Adipocyte (in vitro differentiated cells): ENCODE measurements at regions not wholly inside any gene's neighbourhood (a gene's known extent, or its start where the extent isn't known, plus 50 kb on each side); places are given as distances from the start of the nearest gene placed in this dataset.
A peak's percentile ranks its signal among the peaks of the same experiment; 100 is the strongest.

Source experiments
- DNase-seq: peaks from one replicate; pipeline ENCODE4 v3.0.0-alpha.2; 2015; ENCODE audit warnings: low read depth
- H3K27me3 ChIP-seq: replicated peaks from 2 replicates; pipeline ENCODE4 v1.7.0; 2013; ENCODE audit warnings: mild to moderate bottlenecking, low read length, moderate library complexity; ENCODE audit not compliant: control insufficient read depth, insufficient read depth
- H3K36me3 ChIP-seq: 2 replicates; pipeline ENCODE4 v1.7.0; 2013; ENCODE audit warnings: low read length, mild to moderate bottlenecking, moderate library complexity; ENCODE audit not compliant: control insufficient read depth, insufficient read depth, severe bottlenecking
- H3K4me1 ChIP-seq: 2 replicates; pipeline ENCODE4 v1.7.0; 2013; ENCODE audit warnings: mild to moderate bottlenecking, low read length, moderate library complexity; ENCODE audit not compliant: control insufficient read depth, insufficient read depth
- H3K4me3 ChIP-seq: 2 replicates; pipeline ENCODE4 v1.7.0; 2013; ENCODE audit warnings: mild to moderate bottlenecking, low read length, moderate library complexity
- H3K9ac ChIP-seq: 2 replicates; pipeline ENCODE4 v1.7.0; 2013; ENCODE audit warnings: mild to moderate bottlenecking, low read length, moderate library complexity
- H3K9me3 ChIP-seq: 2 replicates; pipeline ENCODE4 v1.7.0; 2013; ENCODE audit warnings: mild to moderate bottlenecking, low read length, moderate library complexity; ENCODE audit not compliant: control insufficient read depth

DNA sequence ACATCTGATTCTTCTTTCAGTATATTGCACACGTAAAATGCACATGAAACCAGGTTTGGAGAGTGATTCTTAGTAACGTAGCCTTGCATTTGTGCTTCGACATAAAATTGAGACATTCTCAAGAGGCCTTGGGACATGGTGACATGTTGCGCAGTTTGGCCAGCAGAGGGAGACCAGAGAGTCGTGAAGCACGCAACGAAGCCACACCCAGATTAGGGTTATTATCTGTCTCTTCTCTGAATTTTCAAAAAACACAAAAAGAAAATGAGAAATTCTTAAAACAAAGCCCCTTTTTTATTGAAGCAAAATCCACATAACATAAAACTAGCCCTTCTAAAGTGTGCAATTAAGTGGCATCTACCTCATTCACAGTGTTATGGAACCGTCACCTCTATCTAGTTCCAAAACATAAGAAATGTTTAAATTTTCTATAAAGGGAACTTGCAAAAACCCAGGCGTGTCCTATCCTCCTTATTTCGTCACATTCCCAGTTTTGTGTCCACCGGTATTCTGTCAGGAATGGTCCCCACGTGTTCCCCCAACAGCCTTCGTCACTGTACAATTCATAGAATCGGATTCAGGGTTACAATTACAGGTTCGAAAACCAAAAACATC is 108.8 kb upstream of the ATF7IP start:
- no peaks in the 10 kb centered on the region for H3K9me3 ChIP-seq
- DNase-seq, result peak; percentile 92
- H3K4me3 ChIP-seq, result peak overlapping the region; percentile 63
- H3K9ac ChIP-seq, result peak overlapping the region; percentile 83
- H3K36me3 ChIP-seq, result no peaks in the 10 kb centered on the region
- no peaks in the 10 kb centered on the region for H3K27me3 ChIP-seq
- H3K4me1 ChIP-seq, result peaks cover 45% of the 10 kb centered on the region

DNA sequence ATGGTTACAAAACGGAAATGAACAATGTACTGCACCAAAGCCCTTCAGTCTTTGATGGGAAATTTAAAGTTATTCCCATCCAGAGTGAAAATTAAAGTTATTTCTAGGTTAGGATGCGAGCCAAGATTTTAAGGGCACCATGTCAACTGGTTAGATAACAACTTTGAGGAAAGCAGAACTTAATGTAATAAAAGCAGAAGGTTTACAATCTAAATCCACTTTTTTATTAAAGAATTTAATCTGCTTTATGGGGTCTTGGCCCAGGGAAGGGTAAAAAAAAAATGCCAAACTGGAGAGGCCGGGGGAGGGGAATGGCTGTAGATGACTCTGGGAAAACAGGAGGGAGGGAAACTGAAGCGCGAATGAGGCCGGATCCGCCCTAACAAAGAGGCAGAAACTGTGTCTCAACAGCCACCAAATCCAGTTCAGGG is 108.2 kb upstream of the ATF7IP start:
- peaks cover 45% of the 10 kb centered on the region for H3K4me1 ChIP-seq
- no peaks in the 10 kb centered on the region for H3K9me3 ChIP-seq
- H3K4me3 ChIP-seq, result peak overlapping the region; percentile 63
- H3K9ac ChIP-seq, result peak overlapping the region; percentile 83
- DNase-seq, result no peak
- H3K27me3 ChIP-seq, result no peaks in the 10 kb centered on the region
- no peaks in the 10 kb centered on the region for H3K36me3 ChIP-seq

DNA sequence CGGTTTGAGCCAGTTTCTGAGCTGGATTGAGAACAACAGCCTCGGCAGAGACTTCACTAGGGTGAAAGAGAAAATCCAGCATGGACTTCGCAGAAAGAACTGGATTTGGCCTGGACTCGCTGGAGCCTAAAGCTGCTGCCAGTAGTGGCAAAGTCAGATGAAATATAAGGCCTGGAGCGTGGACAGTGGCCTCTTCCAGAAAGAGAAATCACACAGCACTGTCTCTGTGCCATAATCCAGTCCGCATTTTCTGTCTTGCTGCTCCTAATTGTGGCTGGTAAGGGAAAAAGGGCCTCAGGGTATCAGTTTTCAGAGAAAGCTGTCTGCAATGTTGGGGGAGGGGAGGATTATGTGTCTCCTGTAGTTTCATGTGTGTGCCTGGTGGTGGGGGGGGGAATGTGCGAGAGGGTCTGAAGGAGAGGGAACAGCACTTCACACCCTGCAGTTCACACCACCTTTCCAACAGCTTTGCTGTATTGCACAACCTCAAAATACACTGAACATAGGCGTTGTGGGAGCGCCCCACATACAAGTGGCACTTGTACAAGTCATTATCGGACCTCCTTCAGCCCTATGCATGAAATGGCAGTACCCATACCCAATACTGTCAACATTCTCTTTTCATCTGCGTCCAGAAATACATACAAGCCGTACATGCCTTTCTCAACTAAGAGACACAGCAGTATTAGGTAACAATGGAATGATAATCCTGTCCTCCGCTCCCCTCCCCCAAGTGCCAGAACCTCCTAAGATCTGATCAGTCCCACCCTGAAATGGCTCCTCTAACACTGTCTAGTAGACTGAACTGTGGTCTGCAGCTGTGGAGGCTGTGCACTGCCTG is 107.5 kb upstream of the ATF7IP start:
- H3K36me3 ChIP-seq, result no peaks in the 10 kb centered on the region
- peak overlapping the region; percentile 83 for H3K9ac ChIP-seq
- DNase-seq, result peak; percentile 98
- no peaks in the 10 kb centered on the region for H3K27me3 ChIP-seq
- H3K4me3 ChIP-seq, result peak overlapping the region; percentile 49
- H3K9me3 ChIP-seq, result no peaks in the 10 kb centered on the region
- peaks cover 45% of the 10 kb centered on the region for H3K4me1 ChIP-seq

DNA sequence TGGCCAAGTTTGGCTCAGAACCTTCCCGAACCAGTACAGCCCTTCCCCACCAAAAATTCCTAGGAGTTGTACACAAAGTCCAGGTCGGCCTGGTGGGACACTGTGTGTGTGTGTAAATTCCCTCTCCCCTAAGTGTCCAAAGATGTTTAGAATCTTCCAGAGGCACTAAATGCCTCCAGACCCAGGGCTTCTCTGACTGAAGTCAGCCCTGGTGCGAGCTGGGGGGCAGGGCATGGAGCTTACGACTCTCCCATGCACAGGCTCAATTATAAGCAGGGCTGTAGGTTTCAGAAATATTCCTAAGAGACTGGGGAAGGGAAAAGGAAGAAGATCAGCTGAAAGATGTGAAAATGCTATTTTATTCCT is 106.9 kb upstream of the ATF7IP start:
- no peaks in the 10 kb centered on the region for H3K36me3 ChIP-seq
- H3K9ac ChIP-seq, result peak overlapping the region; percentile 83
- no peaks in the 10 kb centered on the region for H3K9me3 ChIP-seq
- no peak for DNase-seq
- H3K4me1 ChIP-seq, result peaks cover 45% of the 10 kb centered on the region
- peak overlapping the region; percentile 49 for H3K4me3 ChIP-seq
- no peaks in the 10 kb centered on the region for H3K27me3 ChIP-seq

DNA sequence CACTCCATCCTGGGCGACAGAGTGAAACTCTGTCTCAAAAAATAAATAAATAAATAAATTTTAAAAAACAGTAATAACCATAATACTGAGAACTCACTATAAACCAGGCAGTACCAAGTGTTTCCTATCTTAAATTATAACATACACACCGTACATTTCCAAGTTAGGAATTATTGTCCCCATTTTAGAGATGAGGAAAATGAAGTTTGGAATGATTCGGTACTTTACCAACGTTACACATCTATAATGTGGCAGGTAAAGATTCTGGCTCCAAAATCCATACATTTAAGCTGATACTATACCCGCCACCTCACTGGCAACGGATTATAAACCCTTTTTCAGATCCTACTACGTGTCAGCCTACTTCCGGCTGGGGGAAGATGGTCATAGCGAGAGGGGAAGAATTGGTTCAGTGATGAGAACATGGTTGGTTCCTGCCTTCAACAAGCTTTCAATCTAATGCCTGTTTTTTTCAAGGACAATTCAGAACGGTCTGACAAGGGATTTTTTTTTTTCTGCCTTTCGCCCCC is 105.9 kb upstream of the ATF7IP start:
- no peak for DNase-seq
- no peaks in the 10 kb centered on the region for H3K36me3 ChIP-seq
- peaks cover 8% of the 10 kb centered on the region for H3K9me3 ChIP-seq
- no peaks in the 10 kb centered on the region for H3K27me3 ChIP-seq
- H3K4me1 ChIP-seq, result peaks cover 45% of the 10 kb centered on the region
- H3K4me3 ChIP-seq, result peak overlapping the region; percentile 71
- H3K9ac ChIP-seq, result peak overlapping the region; percentile 80

DNA sequence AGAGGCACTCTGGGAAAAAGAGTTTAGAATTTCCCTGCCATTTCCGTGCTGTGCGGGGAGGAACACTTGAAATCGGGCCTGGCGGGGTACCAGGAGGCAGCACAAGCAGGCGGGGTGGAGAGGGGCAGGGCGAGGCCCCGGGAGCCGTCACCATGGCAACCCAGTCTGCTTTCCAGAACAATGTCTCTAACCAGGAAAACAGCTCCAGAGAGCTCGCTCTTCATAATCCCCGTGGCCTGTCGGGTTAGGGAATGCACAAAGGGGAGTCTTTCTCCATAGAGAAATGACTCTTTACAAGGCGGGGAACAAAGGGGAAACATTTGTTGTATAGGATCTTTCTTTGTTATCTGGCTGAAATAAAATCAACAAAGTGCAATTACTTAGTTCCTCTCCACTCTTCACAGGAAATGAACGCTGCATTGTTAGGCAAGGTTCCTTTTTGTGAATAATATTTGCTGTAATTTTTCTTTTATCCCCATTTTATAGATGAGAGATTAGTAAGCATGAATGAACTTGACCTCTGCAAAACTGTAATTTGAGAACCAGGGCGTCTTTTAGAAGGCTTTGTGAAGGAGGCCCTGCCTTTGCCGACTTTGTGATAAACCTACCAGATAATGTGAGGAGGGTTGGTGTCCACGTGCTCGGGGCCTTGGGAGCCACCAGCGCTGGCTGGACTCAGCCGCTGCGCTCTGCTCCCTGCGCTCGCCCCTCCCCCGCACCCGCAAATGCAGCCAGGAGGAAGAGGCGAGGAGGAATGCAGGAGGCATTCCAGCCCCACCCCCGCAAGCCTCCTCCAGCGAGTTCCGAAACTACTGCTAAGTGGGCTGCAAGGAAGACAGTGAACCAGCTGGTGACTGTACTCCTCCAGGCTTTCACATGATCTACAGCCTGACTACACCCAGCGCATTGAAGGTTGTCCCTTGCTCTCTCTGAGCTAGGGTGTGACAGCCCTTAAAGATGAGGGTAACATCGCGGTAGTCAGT is 105.2 kb upstream of the ATF7IP start:
- no peaks in the 10 kb centered on the region for H3K27me3 ChIP-seq
- H3K4me1 ChIP-seq, result peaks cover 45% of the 10 kb centered on the region
- H3K36me3 ChIP-seq, result no peaks in the 10 kb centered on the region
- H3K9me3 ChIP-seq, result peaks cover 12% of the 10 kb centered on the region
- H3K9ac ChIP-seq, result peak overlapping the region; percentile 80
- H3K4me3 ChIP-seq, result peak overlapping the region; percentile 71
- DNase-seq, result peak; percentile 83

DNA sequence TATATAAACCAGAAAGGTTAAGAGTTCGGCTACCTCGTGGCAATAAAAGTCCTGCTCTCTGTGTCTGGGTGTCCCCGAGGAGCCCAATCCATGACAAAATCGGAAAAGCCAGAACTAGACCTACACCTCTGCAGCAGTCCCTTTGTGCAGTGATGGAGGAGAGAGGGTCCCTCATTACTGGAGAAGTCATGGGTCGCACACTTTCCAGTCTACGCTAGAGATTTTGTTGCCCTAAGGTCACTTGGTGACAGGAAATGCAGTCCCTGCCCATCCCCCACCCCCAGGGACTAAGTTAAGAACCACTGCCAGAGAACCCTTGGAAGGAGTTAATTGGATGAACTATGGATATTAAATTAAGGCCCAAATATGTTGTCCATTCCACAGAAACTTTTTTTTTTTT is 104.4 kb upstream of the ATF7IP start:
- Histone ChIP-seq H3K9ac (peak overlapping the region; percentile 80), H3K4me3 (peak overlapping the region; percentile 28), H3K9me3 (peaks cover 12% of the 10 kb centered on the region), H3K27me3 (no peaks in the 10 kb centered on the region), H3K36me3 (no peaks in the 10 kb centered on the region), H3K4me1 (peaks cover 43% of the 10 kb centered on the region)
- no peak for DNase-seq

DNA sequence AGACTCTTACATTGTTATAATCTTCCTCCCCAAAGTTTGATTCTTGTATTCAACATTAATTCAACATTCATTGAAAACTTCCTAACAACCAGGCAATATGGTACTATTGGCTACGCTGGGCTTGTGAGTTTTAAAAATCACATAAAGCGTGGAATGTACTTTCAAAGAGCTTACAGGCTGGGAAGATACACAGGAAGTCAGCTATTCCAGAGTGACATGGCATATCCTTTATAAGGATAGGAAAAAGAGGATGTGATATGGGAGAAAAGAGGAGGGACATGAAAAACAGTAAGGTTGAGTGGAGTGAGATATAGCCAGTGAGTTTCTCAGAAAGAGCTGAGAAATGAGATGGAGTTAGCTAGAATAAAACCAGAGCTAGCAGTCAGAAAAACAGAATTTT is 103.6 kb upstream of the ATF7IP start:
- Histone ChIP-seq H3K4me1 (peaks cover 36% of the 10 kb centered on the region), H3K36me3 (no peaks in the 10 kb centered on the region), H3K4me3 (no peak overlapping the region), H3K9ac (no peak overlapping the region), H3K9me3 (peaks cover 12% of the 10 kb centered on the region), H3K27me3 (no peaks in the 10 kb centered on the region)
- no peak for DNase-seq

DNA sequence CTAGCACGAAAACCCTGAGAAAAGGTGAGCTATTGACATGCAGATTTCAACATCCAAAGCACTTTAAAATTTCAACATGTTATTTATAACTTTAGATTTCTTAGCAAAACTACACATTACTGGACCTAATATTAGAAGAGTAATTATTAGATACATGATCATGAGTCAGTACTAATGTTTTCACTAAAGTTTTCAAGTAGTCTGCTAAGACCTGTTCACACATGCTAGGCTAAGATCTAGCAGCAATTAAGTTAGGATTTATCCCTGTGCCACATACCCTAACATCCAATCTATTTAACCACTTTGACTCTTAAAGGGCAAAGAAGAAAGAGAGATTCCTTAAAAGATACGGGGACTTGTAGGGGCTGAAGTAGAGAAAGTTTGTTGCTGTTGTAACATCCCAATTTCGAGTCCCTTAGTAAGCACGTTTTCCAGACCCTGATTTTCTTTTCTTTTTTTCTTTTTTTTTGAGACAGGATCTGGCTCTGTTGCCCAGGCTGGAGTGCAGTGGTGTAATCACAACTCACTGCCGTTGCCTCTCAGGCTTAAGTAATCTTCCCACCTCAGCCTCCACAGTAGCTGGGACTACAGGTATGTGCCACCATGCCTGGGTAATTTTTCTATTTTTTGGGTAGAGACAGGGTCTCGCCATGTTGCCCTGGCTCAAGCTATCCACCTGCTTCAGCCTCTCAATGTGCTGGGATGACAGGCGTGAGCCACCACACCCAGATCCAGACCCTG is 102.5 kb upstream of the ATF7IP start:
- Histone ChIP-seq H3K27me3 (no peaks in the 10 kb centered on the region), H3K4me1 (peaks cover 28% of the 10 kb centered on the region), H3K9me3 (peaks cover 12% of the 10 kb centered on the region), H3K9ac (no peak overlapping the region), H3K36me3 (no peaks in the 10 kb centered on the region), H3K4me3 (no peak overlapping the region)
- DNase-seq, result no peak

DNA sequence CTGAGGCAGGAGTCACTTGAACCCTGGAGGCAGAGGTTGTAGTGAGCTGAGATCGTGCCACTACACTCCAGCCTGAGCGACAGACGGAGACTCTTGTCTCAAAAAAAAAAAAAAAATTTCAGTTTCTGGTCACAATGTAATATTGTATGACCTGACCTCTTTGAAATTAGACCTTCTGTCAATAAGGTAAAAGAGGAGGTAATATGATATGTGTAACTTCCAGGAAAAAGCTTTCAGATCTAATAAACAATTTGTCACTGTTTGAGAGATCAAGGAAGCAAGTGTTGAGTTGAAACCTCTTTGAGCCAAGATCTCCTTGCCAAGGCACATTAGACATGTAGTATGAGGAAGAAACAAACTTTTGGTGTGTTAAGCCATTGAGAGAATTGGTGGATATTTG is 101.7 kb upstream of the ATF7IP start:
- DNase-seq, result no peak
- Histone ChIP-seq H3K27me3 (no peaks in the 10 kb centered on the region), H3K4me1 (peaks cover 21% of the 10 kb centered on the region), H3K9me3 (peaks cover 12% of the 10 kb centered on the region), H3K9ac (no peak overlapping the region), H3K36me3 (no peaks in the 10 kb centered on the region), H3K4me3 (no peak overlapping the region)
